ENCODE measurements at regions not wholly inside any gene's neighbourhood (a gene's known extent, or its start where the extent isn't known, plus 50 kb on each side); places are given as distances from the start of the nearest gene placed in this dataset.

GRCh38 chr10:6305401-6306321 lies 102.9 kb downstream of the PFKFB3 start:
- Histone ChIP-seq H3K9ac (ENCODE audit: low read length in 5 of 5) (no peak overlapping the region), H3K4me3 (ENCODE audit: low read depth in 1 of 5, low read length in 5 of 5) (no peak overlapping the region), H3K27ac (ENCODE audit: low read depth, low read length) (no peak overlapping the region), H3K4me1 (ENCODE audit: control insufficient read depth in 5 of 5, insufficient read depth in 5 of 5, low read length in 5 of 5) (peaks cover 0 to 4% (median 0%) of the 10 kb centered on the region in 5 donors), H3K36me3 (ENCODE audit: control insufficient read depth in 5 of 5, insufficient read depth in 5 of 5, low read length in 5 of 5) (no peaks in the 10 kb centered on the region), H3K9me3 (ENCODE audit: control insufficient read depth in 5 of 5, low read length in 5 of 5) (peaks cover 0 to 6% (median 0%) of the 10 kb centered on the region in 5 donors), H3K27me3 (ENCODE audit: control insufficient read depth in 5 of 5, insufficient read depth in 4 of 5, low read length in 5 of 5) (no peaks in the 10 kb centered on the region)

- H3K9ac ChIP-seq (ENCODE audit: low read length in 5 of 5): no peak overlapping the region
- H3K27me3 ChIP-seq (ENCODE audit: control insufficient read depth in 5 of 5, insufficient read depth in 4 of 5, low read length in 5 of 5): no peaks in the 10 kb centered on the region
- no peaks in the 10 kb centered on the region for H3K4me1 ChIP-seq (ENCODE audit: control insufficient read depth in 5 of 5, insufficient read depth in 5 of 5, low read length in 5 of 5)
- no peak overlapping the region for H3K4me3 ChIP-seq (ENCODE audit: low read depth in 1 of 5, low read length in 5 of 5)
- H3K9me3 ChIP-seq (ENCODE audit: control insufficient read depth in 5 of 5, low read length in 5 of 5): peaks cover 0 to 6% (median 0%) of the 10 kb centered on the region in 5 donors
- no peaks in the 10 kb centered on the region for H3K36me3 ChIP-seq (ENCODE audit: control insufficient read depth in 5 of 5, insufficient read depth in 5 of 5, low read length in 5 of 5)
- H3K27ac ChIP-seq (ENCODE audit: low read depth, low read length): no peak overlapping the region
Measured at GRCh38 chr10:6306917-6307316, 104.2 kb downstream of the PFKFB3 start.

- no peaks in the 10 kb centered on the region for H3K36me3 ChIP-seq (ENCODE audit: control insufficient read depth in 5 of 5, insufficient read depth in 5 of 5, low read length in 5 of 5)
- no peaks in the 10 kb centered on the region for H3K4me1 ChIP-seq (ENCODE audit: control insufficient read depth in 5 of 5, insufficient read depth in 5 of 5, low read length in 5 of 5)
- no peak overlapping the region for H3K9ac ChIP-seq (ENCODE audit: low read length in 5 of 5)
- no peak overlapping the region for H3K4me3 ChIP-seq (ENCODE audit: low read depth in 1 of 5, low read length in 5 of 5)
- no peak overlapping the region for H3K27ac ChIP-seq (ENCODE audit: low read depth, low read length)
- peaks cover 0 to 6% (median 0%) of the 10 kb centered on the region in 5 donors for H3K9me3 ChIP-seq (ENCODE audit: control insufficient read depth in 5 of 5, low read length in 5 of 5)
- no peaks in the 10 kb centered on the region for H3K27me3 ChIP-seq (ENCODE audit: control insufficient read depth in 5 of 5, insufficient read depth in 4 of 5, low read length in 5 of 5)
Measured at GRCh38 chr10:6309816-6310215, 107.1 kb downstream of the PFKFB3 start.

- no peak overlapping the region for H3K9ac ChIP-seq (ENCODE audit: low read length in 5 of 5)
- no peak overlapping the region for H3K4me3 ChIP-seq (ENCODE audit: low read depth in 1 of 5, low read length in 5 of 5)
- H3K4me1 ChIP-seq (ENCODE audit: control insufficient read depth in 5 of 5, insufficient read depth in 5 of 5, low read length in 5 of 5): no peaks in the 10 kb centered on the region
- no peaks in the 10 kb centered on the region for H3K27me3 ChIP-seq (ENCODE audit: control insufficient read depth in 5 of 5, insufficient read depth in 4 of 5, low read length in 5 of 5)
- H3K36me3 ChIP-seq (ENCODE audit: control insufficient read depth in 5 of 5, insufficient read depth in 5 of 5, low read length in 5 of 5): no peaks in the 10 kb centered on the region
- H3K9me3 ChIP-seq (ENCODE audit: control insufficient read depth in 5 of 5, low read length in 5 of 5): peaks cover 0 to 6% (median 0%) of the 10 kb centered on the region in 5 donors
- no peak overlapping the region for H3K27ac ChIP-seq (ENCODE audit: low read depth, low read length)
Measured at GRCh38 chr10:6310977-6311376, 108.2 kb downstream of the PFKFB3 start.

GRCh38 chr10:6311700-6312330 lies 109.1 kb downstream of the PFKFB3 start:
- Histone ChIP-seq H3K4me3 (ENCODE audit: low read depth in 1 of 5, low read length in 5 of 5) (no peak overlapping the region), H3K4me1 (ENCODE audit: control insufficient read depth in 5 of 5, insufficient read depth in 5 of 5, low read length in 5 of 5) (no peaks in the 10 kb centered on the region), H3K9me3 (ENCODE audit: control insufficient read depth in 5 of 5, low read length in 5 of 5) (peaks cover 0 to 5% (median 0%) of the 10 kb centered on the region in 5 donors), H3K9ac (ENCODE audit: low read length in 5 of 5) (no peak overlapping the region), H3K27ac (ENCODE audit: low read depth, low read length) (no peak overlapping the region), H3K27me3 (ENCODE audit: control insufficient read depth in 5 of 5, insufficient read depth in 4 of 5, low read length in 5 of 5) (no peaks in the 10 kb centered on the region), H3K36me3 (ENCODE audit: control insufficient read depth in 5 of 5, insufficient read depth in 5 of 5, low read length in 5 of 5) (peaks cover 0 to 3% (median 0%) of the 10 kb centered on the region in 5 donors)

- H3K27ac ChIP-seq (ENCODE audit: low read depth, low read length): no peak overlapping the region
- H3K4me3 ChIP-seq (ENCODE audit: low read depth in 1 of 5, low read length in 5 of 5): no peak overlapping the region
- peaks cover 0 to 3% (median 0%) of the 10 kb centered on the region in 5 donors for H3K36me3 ChIP-seq (ENCODE audit: control insufficient read depth in 5 of 5, insufficient read depth in 5 of 5, low read length in 5 of 5)
- H3K9ac ChIP-seq (ENCODE audit: low read length in 5 of 5): no peak overlapping the region
- H3K27me3 ChIP-seq (ENCODE audit: control insufficient read depth in 5 of 5, insufficient read depth in 4 of 5, low read length in 5 of 5): no peaks in the 10 kb centered on the region
- no peaks in the 10 kb centered on the region for H3K4me1 ChIP-seq (ENCODE audit: control insufficient read depth in 5 of 5, insufficient read depth in 5 of 5, low read length in 5 of 5)
- H3K9me3 ChIP-seq (ENCODE audit: control insufficient read depth in 5 of 5, low read length in 5 of 5): no peaks in the 10 kb centered on the region
Measured at GRCh38 chr10:6312636-6313035, 109.9 kb downstream of the PFKFB3 start.

GRCh38 chr10:6313111-6313895 lies 110.6 kb downstream of the PFKFB3 start:
- H3K9me3 ChIP-seq (ENCODE audit: control insufficient read depth in 5 of 5, low read length in 5 of 5): no peaks in the 10 kb centered on the region
- H3K36me3 ChIP-seq (ENCODE audit: control insufficient read depth in 5 of 5, insufficient read depth in 5 of 5, low read length in 5 of 5): peaks cover 0 to 5% (median 2%) of the 10 kb centered on the region in 5 donors
- H3K9ac ChIP-seq (ENCODE audit: low read length in 5 of 5): no peak overlapping the region
- H3K27ac ChIP-seq (ENCODE audit: low read depth, low read length): no peak overlapping the region
- no peaks in the 10 kb centered on the region for H3K4me1 ChIP-seq (ENCODE audit: control insufficient read depth in 5 of 5, insufficient read depth in 5 of 5, low read length in 5 of 5)
- H3K4me3 ChIP-seq (ENCODE audit: low read depth in 1 of 5, low read length in 5 of 5): no peak overlapping the region
- H3K27me3 ChIP-seq (ENCODE audit: control insufficient read depth in 5 of 5, insufficient read depth in 4 of 5, low read length in 5 of 5): no peaks in the 10 kb centered on the region

GRCh38 chr10:6314620-6315205 lies 112.0 kb downstream of the PFKFB3 start:
- H3K9ac ChIP-seq (ENCODE audit: low read length in 5 of 5): no peak overlapping the region
- no peaks in the 10 kb centered on the region for H3K27me3 ChIP-seq (ENCODE audit: control insufficient read depth in 5 of 5, insufficient read depth in 4 of 5, low read length in 5 of 5)
- peaks cover 0 to 7% (median 5%) of the 10 kb centered on the region in 5 donors for H3K36me3 ChIP-seq (ENCODE audit: control insufficient read depth in 5 of 5, insufficient read depth in 5 of 5, low read length in 5 of 5)
- H3K4me1 ChIP-seq (ENCODE audit: control insufficient read depth in 5 of 5, insufficient read depth in 5 of 5, low read length in 5 of 5): no peaks in the 10 kb centered on the region
- H3K9me3 ChIP-seq (ENCODE audit: control insufficient read depth in 5 of 5, low read length in 5 of 5): no peaks in the 10 kb centered on the region
- no peak overlapping the region for H3K4me3 ChIP-seq (ENCODE audit: low read depth in 1 of 5, low read length in 5 of 5)
- H3K27ac ChIP-seq (ENCODE audit: low read depth, low read length): no peak overlapping the region

- H3K4me1 ChIP-seq (ENCODE audit: control insufficient read depth in 5 of 5, insufficient read depth in 5 of 5, low read length in 5 of 5): peaks cover 0 to 6% (median 0%) of the 10 kb centered on the region in 5 donors
- no peaks in the 10 kb centered on the region for H3K9me3 ChIP-seq (ENCODE audit: control insufficient read depth in 5 of 5, low read length in 5 of 5)
- H3K36me3 ChIP-seq (ENCODE audit: control insufficient read depth in 5 of 5, insufficient read depth in 5 of 5, low read length in 5 of 5): peaks cover 0 to 7% (median 5%) of the 10 kb centered on the region in 5 donors
- H3K9ac ChIP-seq (ENCODE audit: low read length in 5 of 5): no peak overlapping the region
- no peak overlapping the region for H3K27ac ChIP-seq (ENCODE audit: low read depth, low read length)
- no peaks in the 10 kb centered on the region for H3K27me3 ChIP-seq (ENCODE audit: control insufficient read depth in 5 of 5, insufficient read depth in 4 of 5, low read length in 5 of 5)
- no peak overlapping the region for H3K4me3 ChIP-seq (ENCODE audit: low read depth in 1 of 5, low read length in 5 of 5)
Measured at GRCh38 chr10:6319119-6319518, 116.4 kb downstream of the PFKFB3 start.
